Omental fat pad (tissue), 3 donors: ENCODE measurements at regions not wholly inside any gene's neighbourhood (a gene's known extent, or its start where the extent isn't known, plus 50 kb on each side); places are given as distances from the start of the nearest gene placed in this dataset.

Source experiments
- ATAC-seq: fragments of 150-250 bp; one replicate; pipeline ENCODE4 v1.9.1; 2016; ENCODE audit warnings: mild to moderate bottlenecking, moderate library complexity; ENCODE audit not compliant: low FRiP score
- DNase-seq: peaks from one replicate; pipeline ENCODE4 v3.0.0-alpha.2; 2019; ENCODE audit warnings: low spot score
- CTCF ChIP-seq, 3 donors: fragments of 450-650 bp; IDR thresholded peaks; one replicate each; pipeline ENCODE4 v1.5.1; 2016 to 2017; ENCODE audit warnings: antibody characterized with exemption in 3 of 3, mild to moderate bottlenecking in 3 of 3, moderate library complexity in 2 of 3

GRCh38 chr3:22322861-22323260, 571.9 kb upstream of the ZNF385D start:
- ATAC-seq (no peak), DNase-seq (no peak)
- no peak for TF ChIP-seq CTCF (IDR thresholded peaks at IDR 0.05)

- ATAC-seq: no peak
- DNase-seq: no peak
- TF ChIP-seq CTCF (IDR thresholded peaks at IDR 0.05): no peak
These were observed 575.3 kb upstream of the ZNF385D start for GRCh38 chr3:22326305-22326704.

GRCh38 chr3:22334996-22335395, 584.0 kb upstream of the ZNF385D start:
- ATAC-seq: no peak
- no peak for TF ChIP-seq CTCF (IDR thresholded peaks at IDR 0.05)
- DNase-seq: no peak

- no peak for TF ChIP-seq CTCF (IDR thresholded peaks at IDR 0.05)
- DNase-seq: no peak
- ATAC-seq: no peak
These were observed 598.3 kb upstream of the ZNF385D start for GRCh38 chr3:22349215-22349851.

GRCh38 chr3:22351806-22352205, 600.8 kb upstream of the ZNF385D start:
- DNase-seq (no peak), ATAC-seq (no peak)
- TF ChIP-seq CTCF (IDR thresholded peaks at IDR 0.05): no peak

GRCh38 chr3:22353126-22353525, 602.1 kb upstream of the ZNF385D start:
- ATAC-seq: no peak
- no peak for DNase-seq
- TF ChIP-seq CTCF (IDR thresholded peaks at IDR 0.05): no peak

GRCh38 chr3:22358334-22358733, 607.3 kb upstream of the ZNF385D start:
- ATAC-seq (no peak), DNase-seq (no peak)
- TF ChIP-seq CTCF (IDR thresholded peaks at IDR 0.05): no peak
